ENCODE measurements at regions not wholly inside any gene's neighbourhood (a gene's known extent, or its start where the extent isn't known, plus 50 kb on each side); places are given as distances from the start of the nearest gene placed in this dataset.

DNA sequence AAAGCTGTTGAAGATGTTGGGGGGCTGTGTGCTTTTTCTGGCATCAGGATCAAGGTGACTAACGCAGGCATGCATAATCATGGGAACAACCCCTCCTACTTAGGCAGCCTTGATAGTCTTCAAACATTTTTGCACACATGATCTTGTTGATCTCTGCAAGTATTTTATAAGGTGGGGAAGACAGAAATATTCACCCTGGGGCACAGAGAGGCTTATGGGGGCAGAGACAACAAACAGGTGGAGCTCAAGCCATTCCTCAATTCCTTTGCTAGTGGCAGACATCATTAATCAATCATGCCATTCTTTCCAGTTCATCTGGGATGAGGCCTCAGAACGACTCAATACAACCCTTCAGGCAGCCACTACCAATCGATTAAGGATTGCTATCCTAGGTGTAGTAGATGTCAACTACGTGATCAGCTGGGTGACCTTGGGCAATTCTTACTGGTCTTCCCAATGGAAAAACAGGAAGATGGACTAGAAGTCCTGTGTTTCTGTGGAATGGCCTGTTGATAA lies 110.3 kb upstream of the SMAD3 start:
- TF ChIP-seq, protein P1, sequence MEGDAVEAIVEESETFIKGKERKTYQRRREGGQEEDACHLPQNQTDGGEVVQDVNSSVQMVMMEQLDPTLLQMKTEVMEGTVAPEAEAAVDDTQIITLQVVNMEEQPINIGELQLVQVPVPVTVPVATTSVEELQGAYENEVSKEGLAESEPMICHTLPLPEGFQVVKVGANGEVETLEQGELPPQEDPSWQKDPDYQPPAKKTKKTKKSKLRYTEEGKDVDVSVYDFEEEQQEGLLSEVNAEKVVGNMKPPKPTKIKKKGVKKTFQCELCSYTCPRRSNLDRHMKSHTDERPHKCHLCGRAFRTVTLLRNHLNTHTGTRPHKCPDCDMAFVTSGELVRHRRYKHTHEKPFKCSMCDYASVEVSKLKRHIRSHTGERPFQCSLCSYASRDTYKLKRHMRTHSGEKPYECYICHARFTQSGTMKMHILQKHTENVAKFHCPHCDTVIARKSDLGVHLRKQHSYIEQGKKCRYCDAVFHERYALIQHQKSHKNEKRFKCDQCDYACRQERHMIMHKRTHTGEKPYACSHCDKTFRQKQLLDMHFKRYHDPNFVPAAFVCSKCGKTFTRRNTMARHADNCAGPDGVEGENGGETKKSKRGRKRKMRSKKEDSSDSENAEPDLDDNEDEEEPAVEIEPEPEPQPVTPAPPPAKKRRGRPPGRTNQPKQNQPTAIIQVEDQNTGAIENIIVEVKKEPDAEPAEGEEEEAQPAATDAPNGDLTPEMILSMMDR (IDR thresholded peaks at IDR 0.05; ENCODE audit: low read depth, low read length, missing control alignments), result no peak
- H3K27ac ChIP-seq, result no peak overlapping the region
- no peaks in the 10 kb centered on the region for H3K27me3 ChIP-seq (replicated peaks)
- no peaks in the 10 kb centered on the region for H3K36me3 ChIP-seq (replicated peaks)
- no peak overlapping the region for H3K4me3 ChIP-seq (ENCODE audit: low read depth, low read length)
- in situ Hi-C loops (cut with HindIII; ENCODE audit: low pct_ligation_motif_present, low sequenced_read_pairs), result no loop called here
- no peak for DNase-seq

DNA sequence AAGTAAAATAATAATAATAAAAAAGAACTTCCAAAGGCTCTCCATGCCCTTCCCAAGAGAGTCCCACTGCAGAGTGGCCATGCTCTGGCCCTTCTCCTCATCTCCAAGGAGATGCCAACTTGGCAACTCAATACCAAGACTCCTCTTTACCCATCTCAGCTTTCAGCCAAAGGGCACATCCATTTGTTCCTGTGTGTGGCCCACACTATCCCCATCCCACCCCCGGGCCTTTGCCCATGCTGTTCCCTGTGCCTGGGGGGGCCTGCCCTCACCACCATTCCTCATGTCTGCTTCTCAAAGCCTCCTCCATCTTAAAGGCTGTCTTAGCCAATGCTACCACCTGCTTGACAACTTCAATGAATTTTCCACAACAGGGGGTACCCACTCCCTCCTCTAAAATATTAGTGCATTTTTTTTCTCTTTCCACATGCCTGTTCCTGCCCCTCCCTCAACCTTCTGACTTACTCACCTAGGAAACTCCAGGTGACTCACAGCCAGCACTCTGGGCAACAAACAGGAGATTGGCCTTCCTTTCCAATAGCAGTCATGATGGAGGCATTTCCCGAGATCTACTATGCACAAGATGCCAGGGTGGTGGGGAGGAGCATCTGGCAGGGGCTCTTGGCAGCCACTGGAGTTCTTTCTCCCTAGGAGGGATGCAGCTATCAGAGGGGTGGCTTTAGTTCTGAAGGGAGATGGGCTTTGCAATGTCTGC lies 109.4 kb upstream of the SMAD3 start:
- Histone ChIP-seq H3K27me3 (replicated peaks) (no peaks in the 10 kb centered on the region), H3K27ac (no peak overlapping the region)
- in situ Hi-C loops (cut with HindIII; ENCODE audit: low pct_ligation_motif_present, low sequenced_read_pairs), result no loop called here

DNA sequence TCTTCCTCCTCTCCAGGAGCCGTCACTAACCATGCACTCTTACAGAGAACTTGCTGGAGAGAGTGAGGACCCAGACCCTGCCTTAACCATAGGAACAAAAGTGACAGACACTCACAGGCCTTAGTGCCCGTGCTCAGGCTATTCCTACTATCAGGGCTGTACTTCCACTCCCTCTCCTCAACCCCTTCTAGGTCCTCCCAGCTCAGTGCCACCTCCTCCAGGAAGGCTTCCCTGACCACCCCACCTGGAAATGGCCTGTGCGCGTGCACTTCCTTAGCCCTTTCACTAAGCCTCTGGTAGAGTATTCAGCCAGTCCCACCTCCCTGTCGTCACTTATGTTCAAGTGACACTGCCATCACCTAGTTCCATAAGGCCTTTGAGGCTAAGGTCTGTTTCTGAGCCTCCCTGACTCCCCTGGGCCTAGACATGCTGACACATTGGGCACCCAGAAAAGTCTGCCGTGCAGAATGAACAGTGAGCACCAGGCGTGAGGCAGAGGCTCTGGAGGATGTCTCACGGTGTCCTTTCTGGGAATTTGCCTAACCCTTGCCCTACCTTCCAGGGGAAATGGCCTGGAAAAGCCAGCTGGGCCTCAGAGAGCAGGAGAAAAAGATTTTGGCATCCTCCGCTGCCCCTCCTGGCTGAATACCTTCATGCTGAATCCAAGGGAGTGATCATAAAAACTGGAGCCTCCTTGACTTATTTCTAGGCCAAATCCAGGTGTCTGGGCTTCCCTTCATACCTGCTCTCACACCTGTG lies 108.6 kb upstream of the SMAD3 start:
- Histone ChIP-seq H3K4me3 (ENCODE audit: low read depth, low read length) (no peak overlapping the region), H3K27me3 (replicated peaks) (no peaks in the 10 kb centered on the region), H3K36me3 (replicated peaks) (no peaks in the 10 kb centered on the region), H3K27ac (no peak overlapping the region)
- no peak for DNase-seq
- in situ Hi-C loops (cut with HindIII; ENCODE audit: low pct_ligation_motif_present, low sequenced_read_pairs), result no loop called here
- TF ChIP-seq, protein P1 (IDR thresholded peaks at IDR 0.05; ENCODE audit: low read depth, low read length, missing control alignments), result no peak

More for the DNA sequence above, 109.4 kb upstream of the SMAD3 start:
- Histone ChIP-seq H3K4me3 (ENCODE audit: low read depth, low read length) (no peak overlapping the region), H3K36me3 (replicated peaks) (no peaks in the 10 kb centered on the region)
- TF ChIP-seq, protein P1 (IDR thresholded peaks at IDR 0.05; ENCODE audit: low read depth, low read length, missing control alignments), result no peak
- DNase-seq, result peak; percentile 25

DNA sequence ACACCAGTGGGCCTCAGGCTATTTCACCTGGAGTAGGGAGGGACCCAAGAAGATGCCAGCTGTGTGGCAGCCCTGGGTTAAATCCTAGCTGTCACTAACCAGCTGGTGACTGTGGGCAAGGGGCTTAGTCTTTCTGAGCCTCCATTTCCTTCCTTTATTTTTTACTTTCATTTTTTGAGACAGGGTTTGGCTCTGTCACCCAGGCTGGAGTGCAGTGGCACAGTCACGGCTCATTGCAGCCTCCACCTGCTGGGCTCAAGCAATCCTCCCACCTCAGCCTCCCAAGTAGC lies 108.0 kb upstream of the SMAD3 start:
- in situ Hi-C loops (cut with HindIII; ENCODE audit: low pct_ligation_motif_present, low sequenced_read_pairs), result no loop called here
- H3K27me3 ChIP-seq (replicated peaks), result no peaks in the 10 kb centered on the region
- no peaks in the 10 kb centered on the region for H3K36me3 ChIP-seq (replicated peaks)
- TF ChIP-seq, protein P1 (IDR thresholded peaks at IDR 0.05; ENCODE audit: low read depth, low read length, missing control alignments), result no peak
- no peak overlapping the region for H3K27ac ChIP-seq
- no peak for DNase-seq
- no peak overlapping the region for H3K4me3 ChIP-seq (ENCODE audit: low read depth, low read length)

DNA sequence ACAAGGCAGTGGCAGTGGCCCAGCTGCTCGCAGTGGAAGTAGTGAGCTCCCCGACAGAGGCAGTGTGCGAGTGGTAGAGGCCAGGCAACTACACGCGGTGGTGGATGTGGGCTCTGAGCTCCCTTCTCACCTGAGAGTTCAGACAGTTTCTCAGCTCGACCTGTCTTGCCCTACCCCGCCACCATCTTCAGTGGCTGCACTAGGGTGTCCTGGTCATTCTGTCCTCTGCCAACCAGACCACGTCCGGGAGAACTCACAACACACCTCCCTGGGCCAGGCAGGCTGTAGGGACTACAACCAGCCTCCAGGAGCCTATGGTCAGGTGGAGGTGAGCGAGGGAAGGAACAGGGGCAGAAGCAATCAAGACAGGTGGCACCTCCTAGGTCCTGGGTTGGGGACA lies 106.3 kb upstream of the SMAD3 start:
- in situ Hi-C loops (cut with HindIII; ENCODE audit: low pct_ligation_motif_present, low sequenced_read_pairs), result no loop called here
- TF ChIP-seq, protein P1 (IDR thresholded peaks at IDR 0.05; ENCODE audit: low read depth, low read length, missing control alignments), result no peak
- no peaks in the 10 kb centered on the region for H3K36me3 ChIP-seq (replicated peaks)

More for the DNA sequence above, 106.3 kb upstream of the SMAD3 start:
- H3K27me3 ChIP-seq (replicated peaks), result no peaks in the 10 kb centered on the region
- no peak for DNase-seq
- H3K27ac ChIP-seq, result no peak overlapping the region
- H3K4me3 ChIP-seq (ENCODE audit: low read depth, low read length), result no peak overlapping the region
